Tibial nerve (tissue), 4 donors: ENCODE measurements at regions not wholly inside any gene's neighbourhood (a gene's known extent, or its start where the extent isn't known, plus 50 kb on each side); places are given as distances from the start of the nearest gene placed in this dataset.

Source experiments
- EP300 ChIP-seq, 2 donors: sonication (generic); formaldehyde crosslinking; IDR thresholded peaks; one replicate each; pipeline ENCODE4 v1.6.1; 2017; ENCODE audit warnings: antibody characterized with exemption in 2 of 2, mild to moderate bottlenecking in 1 of 2
- TF ChIP-seq, protein P1 (sequence below), 5 experiments: fragments of 200-600 bp in 3 of 5; fragments of 450-650 bp in 2 of 5; sonication (generic) in 3 of 5; IDR thresholded peaks; one replicate each; pipeline ENCODE4 v1.5.1; 2016 to 2019; ENCODE audit warnings: antibody characterized with exemption in 5 of 5, mild to moderate bottlenecking in 3 of 5, moderate library complexity in 2 of 5

DNA sequence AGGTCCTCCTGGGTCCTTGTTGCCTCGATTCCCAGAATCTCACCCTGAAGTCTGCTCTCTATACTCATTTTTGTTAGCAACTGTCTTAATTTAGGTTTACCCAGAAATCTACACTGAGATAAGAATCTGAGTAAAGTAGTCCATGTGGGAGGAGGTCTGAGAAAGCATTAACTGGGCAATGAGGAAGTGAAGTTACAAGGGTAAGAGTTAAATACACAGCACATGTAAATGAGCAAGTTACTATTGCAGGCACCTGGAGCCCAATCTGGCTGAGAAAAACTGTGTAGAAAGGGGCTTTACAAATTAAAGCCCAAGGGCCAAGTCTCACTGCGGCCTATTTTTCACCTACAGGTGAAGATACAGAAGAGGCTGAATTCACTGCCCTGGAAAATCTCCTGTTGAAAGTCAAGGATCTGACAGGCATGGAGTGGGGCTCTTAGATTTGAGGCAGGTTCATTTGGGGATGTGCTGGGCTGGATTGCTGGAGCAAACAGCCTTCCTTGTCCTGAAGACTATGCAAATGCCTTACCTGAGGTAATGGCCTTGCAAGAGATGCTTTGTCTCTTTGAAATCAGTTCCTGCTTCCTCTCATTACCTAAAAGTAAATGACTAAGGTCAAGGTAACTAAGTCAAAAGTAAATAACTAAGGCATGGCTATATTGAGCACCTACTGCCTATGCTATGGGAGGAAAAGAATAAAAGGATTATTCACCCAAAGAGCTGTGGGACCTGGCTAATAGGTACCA is 84.4 kb upstream of the DYNAP start:
- TF ChIP-seq EP300 (IDR thresholded peaks at IDR 0.05): no peak
- TF ChIP-seq, protein P1, sequence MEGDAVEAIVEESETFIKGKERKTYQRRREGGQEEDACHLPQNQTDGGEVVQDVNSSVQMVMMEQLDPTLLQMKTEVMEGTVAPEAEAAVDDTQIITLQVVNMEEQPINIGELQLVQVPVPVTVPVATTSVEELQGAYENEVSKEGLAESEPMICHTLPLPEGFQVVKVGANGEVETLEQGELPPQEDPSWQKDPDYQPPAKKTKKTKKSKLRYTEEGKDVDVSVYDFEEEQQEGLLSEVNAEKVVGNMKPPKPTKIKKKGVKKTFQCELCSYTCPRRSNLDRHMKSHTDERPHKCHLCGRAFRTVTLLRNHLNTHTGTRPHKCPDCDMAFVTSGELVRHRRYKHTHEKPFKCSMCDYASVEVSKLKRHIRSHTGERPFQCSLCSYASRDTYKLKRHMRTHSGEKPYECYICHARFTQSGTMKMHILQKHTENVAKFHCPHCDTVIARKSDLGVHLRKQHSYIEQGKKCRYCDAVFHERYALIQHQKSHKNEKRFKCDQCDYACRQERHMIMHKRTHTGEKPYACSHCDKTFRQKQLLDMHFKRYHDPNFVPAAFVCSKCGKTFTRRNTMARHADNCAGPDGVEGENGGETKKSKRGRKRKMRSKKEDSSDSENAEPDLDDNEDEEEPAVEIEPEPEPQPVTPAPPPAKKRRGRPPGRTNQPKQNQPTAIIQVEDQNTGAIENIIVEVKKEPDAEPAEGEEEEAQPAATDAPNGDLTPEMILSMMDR (IDR thresholded peaks at IDR 0.05): no peak
